NT2/D1 (cell line): ENCODE measurements at regions not wholly inside any gene's neighbourhood (a gene's known extent, or its start where the extent isn't known, plus 50 kb on each side); places are given as distances from the start of the nearest gene placed in this dataset.

Experiments
- SUZ12 ChIP-seq: IDR thresholded peaks from 2 replicates; pipeline ENCODE4 v1.6.1; 2011; ENCODE audit not compliant: insufficient read length, insufficient read depth; ENCODE audit errors: extremely low read depth
- YY1 ChIP-seq: IDR thresholded peaks from 2 replicates; pipeline ENCODE4 v1.6.1; 2011; ENCODE audit not compliant: insufficient read length, insufficient read depth
- ZNF274 ChIP-seq: IDR thresholded peaks from 2 replicates; pipeline ENCODE4 v1.6.1; 2011; ENCODE audit warnings: mild to moderate bottlenecking, low read depth, low read length

GRCh38 chr9:19728101-19728500 is 60.7 kb downstream of the SLC24A2 start:
- TF ChIP-seq ZNF274, result no peak
- no peak for TF ChIP-seq YY1
- TF ChIP-seq SUZ12, result no peak
